GM12873 (cell line): ENCODE measurements at regions not wholly inside any gene's neighbourhood (a gene's known extent, or its start where the extent isn't known, plus 50 kb on each side); places are given as distances from the start of the nearest gene placed in this dataset.

ENCODE experiments used
- CTCF ChIP-seq: IDR thresholded peaks from 2 replicates; pipeline ENCODE4 v1.5.1; 2012; ENCODE audit warnings: low read depth, mild to moderate bottlenecking, moderate library complexity, low read length, control low read depth; ENCODE audit not compliant: insufficient read depth; ENCODE audit errors: missing control alignments

GRCh38 chr12:19045426-19045825 is 84.1 kb upstream of the PLEKHA5 start:
- TF ChIP-seq CTCF, result no peak

- no peak for TF ChIP-seq CTCF
Observed at GRCh38 chr12:19048943-19049342, 80.6 kb upstream of the PLEKHA5 start.

GRCh38 chr12:19052689-19053088 is 76.8 kb upstream of the PLEKHA5 start:
- no peak for TF ChIP-seq CTCF

- TF ChIP-seq CTCF, result no peak
Observed at GRCh38 chr12:19053218-19053617, 76.3 kb upstream of the PLEKHA5 start.

- no peak for TF ChIP-seq CTCF
Observed at GRCh38 chr12:19054035-19054434, 75.5 kb upstream of the PLEKHA5 start.

- no peak for TF ChIP-seq CTCF
Observed at GRCh38 chr12:19055589-19055988, 73.9 kb upstream of the PLEKHA5 start.

GRCh38 chr12:19058235-19059021 is 71.1 kb upstream of the PLEKHA5 start:
- no peak for TF ChIP-seq CTCF

GRCh38 chr12:19064713-19065112 is 64.8 kb upstream of the PLEKHA5 start:
- no peak for TF ChIP-seq CTCF
